ENCODE measurements at regions not wholly inside any gene's neighbourhood (a gene's known extent, or its start where the extent isn't known, plus 50 kb on each side); places are given as distances from the start of the nearest gene placed in this dataset.

DNA sequence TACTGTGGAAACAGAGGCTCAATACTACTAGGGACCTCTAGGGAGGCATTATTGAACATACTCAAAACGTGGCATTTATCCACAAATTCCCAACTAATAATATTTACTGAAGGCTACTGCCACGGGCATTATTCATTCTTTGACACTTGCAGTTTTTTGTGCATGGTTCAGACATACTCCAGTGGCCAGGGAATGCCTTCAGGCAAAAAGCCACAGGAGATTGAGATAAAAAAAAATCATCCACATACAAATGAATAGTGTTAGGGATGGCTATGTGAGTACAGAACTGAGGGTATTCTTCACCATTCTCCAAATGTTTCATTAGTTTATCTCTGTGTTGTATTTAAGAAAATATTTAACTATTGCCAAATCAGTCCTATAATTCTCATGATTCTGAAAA, 974.9 kb upstream of the PIK3C3 start:
- H3K27me3 Mint-ChIP-seq (ENCODE audit: insufficient read depth, low read depth, poor library complexity), result peaks cover 1% of the 10 kb centered on the region

More for the DNA sequence above, 974.9 kb upstream of the PIK3C3 start:
- Mint-ChIP-seq H3K4me3 (no peak overlapping the region), H3K27ac (no peak overlapping the region), H3K4me1 (no peaks in the 10 kb centered on the region; the same call in 2 of the 3 replicates), H3K36me3 (ENCODE audit: low read depth) (no peaks in the 10 kb centered on the region; the same call in 2 of the 3 replicates), H3K9me3 (peaks cover 3% of the 10 kb centered on the region; the same call in 1 of the 3 replicates)
- Histone ChIP-seq H3K4me2 (no peak overlapping the region), H3F3A (replicated peaks; ENCODE audit: low read depth) (no peaks in the 10 kb centered on the region), H3K4me3 (no peak overlapping the region), H4K20me1 (replicated peaks; ENCODE audit: insufficient read depth) (no peaks in the 10 kb centered on the region), H3K9me2 (ENCODE audit: insufficient read depth) (no peaks in the 10 kb centered on the region; the same call in 1 of the 2 replicates), H3K4me1 (ENCODE audit: insufficient read depth) (0 out of 2 replicates have a peak, but pooled peaks cover 5% of the 10 kb centered on the region), H3K27me3 (ENCODE audit: insufficient read depth) (no peaks in the 10 kb centered on the region), H3K27ac (ENCODE audit: low read depth) (no peak overlapping the region), H2AFZ (no peak overlapping the region), H3K36me3 (ENCODE audit: insufficient read depth) (no peaks in the 10 kb centered on the region), H3K79me2 (replicated peaks; ENCODE audit: insufficient read depth) (no peaks in the 10 kb centered on the region)
- TF ChIP-seq NANOG (IDR thresholded peaks at IDR 0.05; ENCODE audit: borderline replicate concordance) (no peak), JUNB (IDR thresholded peaks at IDR 0.05; ENCODE audit: unreplicated experiment) (no peak), STAT1 (IDR thresholded peaks at IDR 0.05; ENCODE audit: unreplicated experiment) (no peak), ZNF331 (CRISPR knock-in tag; IDR thresholded peaks at IDR 0.05; ENCODE audit: low read depth) (no peak), POLR2AphosphoS5 (IDR thresholded peaks at IDR 0.05; ENCODE audit: low read depth) (no peak), EZH2phosphoT487 (IDR thresholded peaks at IDR 0.05; ENCODE audit: unreplicated experiment) (no peak), EZH2 (IDR thresholded peaks at IDR 0.05; ENCODE audit: low read depth, unreplicated experiment) (no peak), CREB1 (CRISPR knock-in tag; IDR thresholded peaks at IDR 0.05; ENCODE audit: low read depth) (no peak), ZNF114 (CRISPR knock-in tag; IDR thresholded peaks at IDR 0.05) (no peak)
- TF ChIP-seq, protein P1, sequence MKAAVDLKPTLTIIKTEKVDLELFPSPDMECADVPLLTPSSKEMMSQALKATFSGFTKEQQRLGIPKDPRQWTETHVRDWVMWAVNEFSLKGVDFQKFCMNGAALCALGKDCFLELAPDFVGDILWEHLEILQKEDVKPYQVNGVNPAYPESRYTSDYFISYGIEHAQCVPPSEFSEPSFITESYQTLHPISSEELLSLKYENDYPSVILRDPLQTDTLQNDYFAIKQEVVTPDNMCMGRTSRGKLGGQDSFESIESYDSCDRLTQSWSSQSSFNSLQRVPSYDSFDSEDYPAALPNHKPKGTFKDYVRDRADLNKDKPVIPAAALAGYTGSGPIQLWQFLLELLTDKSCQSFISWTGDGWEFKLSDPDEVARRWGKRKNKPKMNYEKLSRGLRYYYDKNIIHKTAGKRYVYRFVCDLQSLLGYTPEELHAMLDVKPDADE (IDR thresholded peaks at IDR 0.05), result no peak
- TF ChIP-seq, protein P2, sequence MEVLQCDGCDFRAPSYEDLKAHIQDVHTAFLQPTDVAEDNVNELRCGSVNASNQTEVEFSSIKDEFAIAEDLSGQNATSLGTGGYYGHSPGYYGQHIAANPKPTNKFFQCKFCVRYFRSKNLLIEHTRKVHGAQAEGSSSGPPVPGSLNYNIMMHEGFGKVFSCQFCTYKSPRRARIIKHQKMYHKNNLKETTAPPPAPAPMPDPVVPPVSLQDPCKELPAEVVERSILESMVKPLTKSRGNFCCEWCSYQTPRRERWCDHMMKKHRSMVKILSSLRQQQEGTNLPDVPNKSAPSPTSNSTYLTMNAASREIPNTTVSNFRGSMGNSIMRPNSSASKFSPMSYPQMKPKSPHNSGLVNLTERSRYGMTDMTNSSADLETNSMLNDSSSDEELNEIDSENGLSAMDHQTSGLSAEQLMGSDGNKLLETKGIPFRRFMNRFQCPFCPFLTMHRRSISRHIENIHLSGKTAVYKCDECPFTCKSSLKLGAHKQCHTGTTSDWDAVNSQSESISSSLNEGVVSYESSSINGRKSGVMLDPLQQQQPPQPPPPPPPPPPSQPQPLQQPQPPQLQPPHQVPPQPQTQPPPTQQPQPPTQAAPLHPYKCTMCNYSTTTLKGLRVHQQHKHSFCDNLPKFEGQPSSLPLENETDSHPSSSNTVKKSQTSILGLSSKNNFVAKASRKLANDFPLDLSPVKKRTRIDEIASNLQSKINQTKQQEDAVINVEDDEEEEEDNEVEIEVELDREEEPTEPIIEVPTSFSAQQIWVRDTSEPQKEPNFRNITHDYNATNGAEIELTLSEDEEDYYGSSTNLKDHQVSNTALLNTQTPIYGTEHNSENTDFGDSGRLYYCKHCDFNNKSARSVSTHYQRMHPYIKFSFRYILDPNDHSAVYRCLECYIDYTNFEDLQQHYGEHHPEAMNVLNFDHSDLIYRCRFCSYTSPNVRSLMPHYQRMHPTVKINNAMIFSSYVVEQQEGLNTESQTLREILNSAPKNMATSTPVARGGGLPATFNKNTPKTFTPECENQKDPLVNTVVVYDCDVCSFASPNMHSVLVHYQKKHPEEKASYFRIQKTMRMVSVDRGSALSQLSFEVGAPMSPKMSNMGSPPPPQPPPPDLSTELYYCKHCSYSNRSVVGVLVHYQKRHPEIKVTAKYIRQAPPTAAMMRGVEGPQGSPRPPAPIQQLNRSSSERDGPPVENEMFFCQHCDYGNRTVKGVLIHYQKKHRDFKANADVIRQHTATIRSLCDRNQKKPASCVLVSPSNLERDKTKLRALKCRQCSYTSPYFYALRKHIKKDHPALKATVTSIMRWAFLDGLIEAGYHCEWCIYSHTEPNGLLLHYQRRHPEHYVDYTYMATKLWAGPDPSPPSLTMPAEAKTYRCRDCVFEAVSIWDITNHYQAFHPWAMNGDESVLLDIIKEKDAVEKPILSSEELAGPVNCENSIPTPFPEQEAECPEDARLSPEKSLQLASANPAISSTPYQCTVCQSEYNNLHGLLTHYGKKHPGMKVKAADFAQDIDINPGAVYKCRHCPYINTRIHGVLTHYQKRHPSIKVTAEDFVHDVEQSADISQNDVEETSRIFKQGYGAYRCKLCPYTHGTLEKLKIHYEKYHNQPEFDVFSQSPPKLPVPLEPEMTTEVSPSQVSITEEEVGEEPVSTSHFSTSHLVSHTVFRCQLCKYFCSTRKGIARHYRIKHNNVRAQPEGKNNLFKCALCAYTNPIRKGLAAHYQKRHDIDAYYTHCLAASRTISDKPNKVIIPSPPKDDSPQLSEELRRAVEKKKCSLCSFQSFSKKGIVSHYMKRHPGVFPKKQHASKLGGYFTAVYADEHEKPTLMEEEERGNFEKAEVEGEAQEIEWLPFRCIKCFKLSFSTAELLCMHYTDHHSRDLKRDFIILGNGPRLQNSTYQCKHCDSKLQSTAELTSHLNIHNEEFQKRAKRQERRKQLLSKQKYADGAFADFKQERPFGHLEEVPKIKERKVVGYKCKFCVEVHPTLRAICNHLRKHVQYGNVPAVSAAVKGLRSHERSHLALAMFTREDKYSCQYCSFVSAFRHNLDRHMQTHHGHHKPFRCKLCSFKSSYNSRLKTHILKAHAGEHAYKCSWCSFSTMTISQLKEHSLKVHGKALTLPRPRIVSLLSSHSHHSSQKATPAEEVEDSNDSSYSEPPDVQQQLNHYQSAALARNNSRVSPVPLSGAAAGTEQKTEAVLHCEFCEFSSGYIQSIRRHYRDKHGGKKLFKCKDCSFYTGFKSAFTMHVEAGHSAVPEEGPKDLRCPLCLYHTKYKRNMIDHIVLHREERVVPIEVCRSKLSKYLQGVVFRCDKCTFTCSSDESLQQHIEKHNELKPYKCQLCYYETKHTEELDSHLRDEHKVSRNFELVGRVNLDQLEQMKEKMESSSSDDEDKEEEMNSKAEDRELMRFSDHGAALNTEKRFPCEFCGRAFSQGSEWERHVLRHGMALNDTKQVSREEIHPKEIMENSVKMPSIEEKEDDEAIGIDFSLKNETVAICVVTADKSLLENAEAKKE (CRISPR knock-in tag; IDR thresholded peaks at IDR 0.05), result no peak
- TF ChIP-seq, protein P3, sequence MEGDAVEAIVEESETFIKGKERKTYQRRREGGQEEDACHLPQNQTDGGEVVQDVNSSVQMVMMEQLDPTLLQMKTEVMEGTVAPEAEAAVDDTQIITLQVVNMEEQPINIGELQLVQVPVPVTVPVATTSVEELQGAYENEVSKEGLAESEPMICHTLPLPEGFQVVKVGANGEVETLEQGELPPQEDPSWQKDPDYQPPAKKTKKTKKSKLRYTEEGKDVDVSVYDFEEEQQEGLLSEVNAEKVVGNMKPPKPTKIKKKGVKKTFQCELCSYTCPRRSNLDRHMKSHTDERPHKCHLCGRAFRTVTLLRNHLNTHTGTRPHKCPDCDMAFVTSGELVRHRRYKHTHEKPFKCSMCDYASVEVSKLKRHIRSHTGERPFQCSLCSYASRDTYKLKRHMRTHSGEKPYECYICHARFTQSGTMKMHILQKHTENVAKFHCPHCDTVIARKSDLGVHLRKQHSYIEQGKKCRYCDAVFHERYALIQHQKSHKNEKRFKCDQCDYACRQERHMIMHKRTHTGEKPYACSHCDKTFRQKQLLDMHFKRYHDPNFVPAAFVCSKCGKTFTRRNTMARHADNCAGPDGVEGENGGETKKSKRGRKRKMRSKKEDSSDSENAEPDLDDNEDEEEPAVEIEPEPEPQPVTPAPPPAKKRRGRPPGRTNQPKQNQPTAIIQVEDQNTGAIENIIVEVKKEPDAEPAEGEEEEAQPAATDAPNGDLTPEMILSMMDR (conservative IDR thresholded peaks at IDR 0.05; ENCODE audit: low read depth in 2 of 2), result no peak
- TF ChIP-seq, protein P4, sequence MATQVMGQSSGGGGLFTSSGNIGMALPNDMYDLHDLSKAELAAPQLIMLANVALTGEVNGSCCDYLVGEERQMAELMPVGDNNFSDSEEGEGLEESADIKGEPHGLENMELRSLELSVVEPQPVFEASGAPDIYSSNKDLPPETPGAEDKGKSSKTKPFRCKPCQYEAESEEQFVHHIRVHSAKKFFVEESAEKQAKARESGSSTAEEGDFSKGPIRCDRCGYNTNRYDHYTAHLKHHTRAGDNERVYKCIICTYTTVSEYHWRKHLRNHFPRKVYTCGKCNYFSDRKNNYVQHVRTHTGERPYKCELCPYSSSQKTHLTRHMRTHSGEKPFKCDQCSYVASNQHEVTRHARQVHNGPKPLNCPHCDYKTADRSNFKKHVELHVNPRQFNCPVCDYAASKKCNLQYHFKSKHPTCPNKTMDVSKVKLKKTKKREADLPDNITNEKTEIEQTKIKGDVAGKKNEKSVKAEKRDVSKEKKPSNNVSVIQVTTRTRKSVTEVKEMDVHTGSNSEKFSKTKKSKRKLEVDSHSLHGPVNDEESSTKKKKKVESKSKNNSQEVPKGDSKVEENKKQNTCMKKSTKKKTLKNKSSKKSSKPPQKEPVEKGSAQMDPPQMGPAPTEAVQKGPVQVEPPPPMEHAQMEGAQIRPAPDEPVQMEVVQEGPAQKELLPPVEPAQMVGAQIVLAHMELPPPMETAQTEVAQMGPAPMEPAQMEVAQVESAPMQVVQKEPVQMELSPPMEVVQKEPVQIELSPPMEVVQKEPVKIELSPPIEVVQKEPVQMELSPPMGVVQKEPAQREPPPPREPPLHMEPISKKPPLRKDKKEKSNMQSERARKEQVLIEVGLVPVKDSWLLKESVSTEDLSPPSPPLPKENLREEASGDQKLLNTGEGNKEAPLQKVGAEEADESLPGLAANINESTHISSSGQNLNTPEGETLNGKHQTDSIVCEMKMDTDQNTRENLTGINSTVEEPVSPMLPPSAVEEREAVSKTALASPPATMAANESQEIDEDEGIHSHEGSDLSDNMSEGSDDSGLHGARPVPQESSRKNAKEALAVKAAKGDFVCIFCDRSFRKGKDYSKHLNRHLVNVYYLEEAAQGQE (IDR thresholded peaks at IDR 0.05; ENCODE audit: unreplicated experiment), result no peak
- DNase-seq (ENCODE audit: low spot score), result no peak
- ATAC-seq, result no peak

Data from GM23338 (cell line).